GM12875 (cell line): ENCODE measurements at regions not wholly inside any gene's neighbourhood (a gene's known extent, or its start where the extent isn't known, plus 50 kb on each side); places are given as distances from the start of the nearest gene placed in this dataset.

Experiments
- H3K4me3 ChIP-seq: one replicate; pipeline ENCODE4 v1.5.1; 2011; ENCODE audit warnings: low read depth, low read length, control low read depth
- TF ChIP-seq, protein P1 (sequence below): IDR thresholded peaks from 2 replicates; pipeline ENCODE4 v1.5.1; 2011; ENCODE audit warnings: low read depth, mild to moderate bottlenecking, control low read depth, inconsistent platforms, low read length, moderate library complexity, borderline replicate concordance; ENCODE audit not compliant: insufficient read depth

DNA sequence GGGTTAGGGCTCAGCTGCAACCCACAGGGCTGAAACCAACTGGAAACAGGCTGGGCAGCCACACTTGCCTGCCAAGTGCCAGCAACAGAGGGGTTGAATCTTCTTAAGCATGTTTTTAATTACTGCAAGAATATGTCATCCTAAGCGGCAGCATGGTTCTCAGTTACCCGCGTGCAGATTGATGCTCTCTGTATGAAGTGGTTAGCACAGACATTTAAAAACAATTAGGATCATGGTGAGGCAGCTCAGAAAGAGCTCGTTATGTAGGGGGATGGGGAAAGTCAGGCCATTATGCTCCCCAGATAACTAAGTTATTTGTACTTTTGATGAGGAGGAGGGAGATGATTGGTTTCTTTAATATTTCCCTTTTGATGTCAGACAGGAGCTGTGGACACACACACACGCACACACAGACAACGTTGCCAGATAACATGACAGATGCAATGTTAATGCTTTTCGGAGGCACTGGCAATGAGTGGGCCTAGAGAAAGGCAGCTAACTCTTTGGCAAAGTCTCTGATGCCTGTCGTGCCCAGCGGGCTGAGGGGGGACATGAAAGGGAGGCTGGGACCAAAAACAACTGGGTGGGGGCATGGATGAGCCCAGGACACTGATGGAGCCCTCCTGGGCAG is 389.7 kb downstream of the NXPE2 start:
- TF ChIP-seq, protein P1, sequence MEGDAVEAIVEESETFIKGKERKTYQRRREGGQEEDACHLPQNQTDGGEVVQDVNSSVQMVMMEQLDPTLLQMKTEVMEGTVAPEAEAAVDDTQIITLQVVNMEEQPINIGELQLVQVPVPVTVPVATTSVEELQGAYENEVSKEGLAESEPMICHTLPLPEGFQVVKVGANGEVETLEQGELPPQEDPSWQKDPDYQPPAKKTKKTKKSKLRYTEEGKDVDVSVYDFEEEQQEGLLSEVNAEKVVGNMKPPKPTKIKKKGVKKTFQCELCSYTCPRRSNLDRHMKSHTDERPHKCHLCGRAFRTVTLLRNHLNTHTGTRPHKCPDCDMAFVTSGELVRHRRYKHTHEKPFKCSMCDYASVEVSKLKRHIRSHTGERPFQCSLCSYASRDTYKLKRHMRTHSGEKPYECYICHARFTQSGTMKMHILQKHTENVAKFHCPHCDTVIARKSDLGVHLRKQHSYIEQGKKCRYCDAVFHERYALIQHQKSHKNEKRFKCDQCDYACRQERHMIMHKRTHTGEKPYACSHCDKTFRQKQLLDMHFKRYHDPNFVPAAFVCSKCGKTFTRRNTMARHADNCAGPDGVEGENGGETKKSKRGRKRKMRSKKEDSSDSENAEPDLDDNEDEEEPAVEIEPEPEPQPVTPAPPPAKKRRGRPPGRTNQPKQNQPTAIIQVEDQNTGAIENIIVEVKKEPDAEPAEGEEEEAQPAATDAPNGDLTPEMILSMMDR, result no peak
- no peak overlapping the region for H3K4me3 ChIP-seq

DNA sequence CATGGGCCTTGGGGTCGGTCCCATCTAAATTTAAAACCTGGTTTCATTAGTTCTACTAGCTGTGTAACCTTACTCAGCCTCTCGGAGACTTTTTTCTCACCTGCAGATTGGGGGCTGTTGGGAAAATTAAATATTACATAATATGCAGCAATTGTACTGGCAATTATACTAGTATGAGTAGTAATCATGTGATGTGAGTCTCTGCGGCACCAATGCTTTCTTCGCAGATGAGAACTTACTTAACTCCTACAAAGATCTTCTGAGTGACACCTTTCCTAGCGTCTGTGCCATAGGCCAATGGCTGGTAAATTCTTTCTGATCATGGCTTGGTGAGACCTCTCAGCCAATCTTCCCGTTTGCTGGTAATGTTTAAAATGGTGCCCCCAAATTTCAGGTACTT is 391.3 kb downstream of the NXPE2 start:
- TF ChIP-seq, protein P1, result no peak

GRCh38 chr11:115075356-115075755 is 397.0 kb downstream of the NXPE2 start:
- H3K4me3 ChIP-seq, result no peak overlapping the region
- TF ChIP-seq, protein P1, result no peak

More for the DNA sequence above, 391.3 kb downstream of the NXPE2 start:
- H3K4me3 ChIP-seq, result no peak overlapping the region

- no peak overlapping the region for H3K4me3 ChIP-seq
- TF ChIP-seq, protein P1, result no peak
Measured at GRCh38 chr11:115077740-115078139, 399.4 kb downstream of the NXPE2 start.

DNA sequence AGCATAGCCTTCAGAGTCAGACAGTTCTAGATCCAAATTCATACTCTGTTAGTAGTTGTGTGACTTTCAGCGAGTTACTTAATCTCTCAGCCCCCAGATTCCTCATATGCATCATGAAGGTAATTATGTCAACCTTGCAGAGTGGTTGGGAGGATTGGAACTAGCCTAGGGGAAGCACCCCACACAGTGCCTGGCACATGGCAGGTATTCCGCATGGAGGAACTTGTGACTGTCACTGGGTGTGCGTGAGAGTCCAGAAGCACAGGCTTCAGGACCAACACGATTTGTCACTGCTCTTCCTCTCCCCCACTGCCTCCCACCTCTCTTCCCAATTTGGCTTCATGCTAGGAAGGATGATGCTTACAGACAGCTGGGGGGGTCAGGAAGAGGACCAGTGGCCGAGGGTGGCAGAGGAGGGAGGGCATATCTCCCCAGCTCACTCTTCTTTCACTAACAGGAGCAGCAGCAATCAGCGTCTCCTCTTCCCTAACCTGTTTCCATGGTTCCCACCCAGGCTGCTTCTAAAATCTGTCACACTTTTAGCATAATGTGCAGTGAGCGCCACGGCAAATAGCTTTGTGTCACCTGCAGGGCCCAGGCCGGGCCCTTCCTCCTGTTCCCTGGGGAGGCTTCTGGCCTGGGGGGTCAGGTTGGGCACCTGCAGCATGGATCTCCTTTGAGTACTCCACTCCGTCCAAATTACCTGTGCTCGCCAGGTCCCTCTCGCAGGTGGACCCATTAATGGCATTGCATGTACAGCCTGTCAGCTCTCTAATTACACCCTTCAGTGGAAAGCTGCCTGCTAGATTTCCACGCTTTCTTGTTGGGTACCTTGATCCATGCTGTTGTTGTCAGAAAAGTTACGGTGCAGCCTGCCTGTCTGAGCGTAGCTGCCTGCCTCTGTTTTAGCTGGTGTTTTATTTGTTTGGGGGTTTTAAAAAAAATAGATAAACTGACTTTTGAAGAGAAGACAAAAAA is 400.4 kb downstream of the NXPE2 start:
- TF ChIP-seq, protein P1, result no peak
- no peak overlapping the region for H3K4me3 ChIP-seq

- H3K4me3 ChIP-seq, result no peak overlapping the region
- TF ChIP-seq, protein P1, result no peak
Measured at GRCh38 chr11:115080923-115081680, 402.8 kb downstream of the NXPE2 start.
